Stimulated activated CD4-positive, alpha-beta T cell treated with anti-CD3 and anti-CD28 coated beads, Interleukin-4, amount 100 ng/mL, for 1 hour (primary cell): ENCODE measurements at regions not wholly inside any gene's neighbourhood (a gene's known extent, or its start where the extent isn't known, plus 50 kb on each side); places are given as distances from the start of the nearest gene placed in this dataset.
"Not testable (repeated sequence)": the region's sequence is repeated elsewhere in the genome, so short reads cannot be mapped to it uniquely, and the experiment has no call there.

Experiments
- DNase-seq: peaks from one replicate; pipeline ENCODE4 v3.0.0-alpha.2; 2020

GRCh38 chr2:129469389-129469788 is 510.1 kb upstream of the RAB6C start:
- DNase-seq, result no peak

GRCh38 chr2:129469871-129470270 is 509.6 kb upstream of the RAB6C start:
- DNase-seq, result no peak

GRCh38 chr2:129478902-129479517 is 500.5 kb upstream of the RAB6C start:
- DNase-seq, result no peak

DNA sequence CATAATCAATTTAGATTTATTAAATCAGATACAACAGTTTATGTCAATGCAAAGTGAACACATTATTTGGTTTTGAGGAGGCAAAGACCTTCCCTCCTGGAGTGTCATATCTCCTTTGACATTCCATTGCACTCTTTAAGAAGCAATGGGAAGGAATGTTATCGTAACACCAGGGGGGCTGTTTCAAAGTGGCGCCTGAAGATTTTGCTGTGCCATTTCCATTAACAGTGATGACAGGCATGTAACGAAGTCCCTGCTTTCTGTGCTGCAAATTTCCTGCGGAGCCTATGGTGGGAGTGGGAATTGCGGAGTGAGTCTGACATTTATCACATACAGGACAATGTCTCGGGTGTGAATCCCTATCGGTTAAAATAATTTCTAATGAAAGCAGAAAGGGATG is 499.6 kb upstream of the RAB6C start:
- no peak for DNase-seq

GRCh38 chr2:129480790-129481189 is 498.7 kb upstream of the RAB6C start:
- no peak for DNase-seq

DNA sequence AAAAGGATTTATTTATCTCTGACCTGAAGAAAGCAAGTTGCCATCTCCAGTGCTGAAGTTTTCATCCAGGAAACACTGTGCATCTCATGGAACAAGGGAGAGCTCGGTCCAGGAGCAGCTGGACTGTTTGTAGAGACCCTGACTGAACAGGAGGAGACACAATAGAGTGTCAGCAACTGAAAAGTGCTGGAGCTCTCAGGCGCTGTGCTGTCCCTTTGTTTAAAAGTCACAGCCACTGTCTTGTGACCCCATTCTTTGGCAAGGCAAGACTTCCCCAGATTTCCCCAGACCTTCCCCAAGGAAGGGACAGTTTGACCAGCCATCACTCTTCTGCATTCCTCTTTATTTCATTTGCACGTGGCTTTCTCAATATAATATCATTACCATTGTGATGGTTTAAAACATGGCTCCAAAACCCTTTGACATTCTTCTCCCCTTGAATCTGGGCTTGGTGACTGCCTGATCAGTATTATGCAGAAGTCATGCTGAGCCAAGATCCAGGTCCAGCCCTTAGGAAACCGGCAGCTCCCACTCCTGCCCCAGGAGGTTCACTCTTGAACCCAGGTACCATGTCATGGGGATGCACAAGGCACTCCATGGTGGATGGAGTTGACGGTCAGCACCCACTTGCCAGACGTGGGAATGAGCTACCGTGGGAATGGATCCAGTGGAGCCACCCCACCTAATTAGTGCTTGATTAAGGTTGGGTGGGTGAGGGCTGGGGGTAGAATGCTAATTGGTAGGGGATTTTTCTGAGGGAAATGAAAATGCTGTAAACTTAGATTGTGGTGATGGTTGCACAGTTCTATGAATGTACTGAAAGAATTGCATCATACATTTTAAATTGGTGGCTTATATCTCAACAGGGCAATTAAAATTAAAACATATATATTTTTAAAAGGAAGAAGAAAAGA is 497.9 kb upstream of the RAB6C start:
- DNase-seq, result no peak

GRCh38 chr2:129482626-129483025 is 496.8 kb upstream of the RAB6C start:
- DNase-seq, result no peak

- no peak for DNase-seq
These were observed 496.1 kb upstream of the RAB6C start for GRCh38 chr2:129483366-129483765.

- no peak for DNase-seq
These were observed 494.2 kb upstream of the RAB6C start for GRCh38 chr2:129484999-129485897.

DNA sequence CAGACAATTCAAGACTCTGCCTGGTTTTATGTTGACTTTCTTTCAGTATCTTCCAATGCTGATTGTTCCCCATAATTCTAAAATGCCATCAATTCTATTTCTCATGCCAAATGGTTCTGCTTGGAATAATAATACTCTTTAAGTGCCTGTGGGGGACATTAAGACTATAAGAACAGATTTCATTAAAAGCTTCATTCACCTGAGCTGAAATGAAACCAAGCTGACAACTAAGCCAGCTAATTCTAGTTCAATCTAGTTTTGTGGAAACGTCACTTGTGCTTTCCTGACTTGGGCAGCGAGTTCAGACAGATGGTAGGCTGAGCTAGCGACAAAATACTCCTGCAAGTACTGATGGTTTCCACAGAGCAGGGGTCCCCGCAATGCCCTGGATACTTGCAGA is 491.1 kb upstream of the RAB6C start:
- no peak for DNase-seq

DNA sequence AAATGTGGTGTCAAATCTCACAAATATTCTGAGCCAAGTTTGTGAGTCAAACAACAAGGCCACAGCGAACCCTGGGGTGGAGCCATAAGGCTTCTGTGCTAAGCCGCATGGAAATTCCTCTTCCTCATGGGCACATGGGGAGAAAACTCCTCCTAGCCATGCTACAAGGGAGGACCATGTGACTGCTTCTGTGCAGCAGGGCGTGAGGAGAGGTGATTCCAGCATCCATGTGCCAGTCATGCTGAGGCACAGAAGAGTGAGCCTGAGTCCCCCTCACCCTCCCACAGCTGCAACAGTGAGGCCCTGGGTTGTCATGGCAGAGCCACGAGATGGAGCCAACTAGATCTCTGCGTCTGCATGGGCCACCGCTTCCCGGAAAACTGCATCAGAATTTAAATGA is 488.8 kb upstream of the RAB6C start:
- DNase-seq, result no peak

- no peak for DNase-seq
These were observed 488.2 kb upstream of the RAB6C start for GRCh38 chr2:129491308-129491707.

- no peak for DNase-seq
These were observed 486.9 kb upstream of the RAB6C start for GRCh38 chr2:129492548-129492947.

DNA sequence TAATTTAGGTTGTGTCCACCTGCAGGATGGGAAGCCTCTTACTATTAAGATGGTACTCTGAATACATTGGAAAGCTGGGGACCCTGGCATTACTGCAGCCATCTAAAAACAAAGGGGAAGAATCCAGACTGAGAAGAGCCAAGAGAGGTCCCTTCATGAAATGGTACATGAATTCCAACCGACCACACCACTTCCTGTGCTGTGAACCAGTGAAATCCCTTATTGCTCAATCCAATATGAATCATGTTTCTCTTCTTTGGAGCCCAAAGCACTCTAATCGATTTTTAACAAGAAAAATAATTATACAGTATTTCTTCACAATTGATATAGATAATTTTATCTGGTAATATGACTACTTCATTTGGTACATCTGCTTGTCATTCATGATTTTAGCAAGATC is 479.7 kb upstream of the RAB6C start:
- DNase-seq, result no peak

GRCh38 chr2:129502781-129503180 is 476.7 kb upstream of the RAB6C start:
- DNase-seq, result no peak

DNA sequence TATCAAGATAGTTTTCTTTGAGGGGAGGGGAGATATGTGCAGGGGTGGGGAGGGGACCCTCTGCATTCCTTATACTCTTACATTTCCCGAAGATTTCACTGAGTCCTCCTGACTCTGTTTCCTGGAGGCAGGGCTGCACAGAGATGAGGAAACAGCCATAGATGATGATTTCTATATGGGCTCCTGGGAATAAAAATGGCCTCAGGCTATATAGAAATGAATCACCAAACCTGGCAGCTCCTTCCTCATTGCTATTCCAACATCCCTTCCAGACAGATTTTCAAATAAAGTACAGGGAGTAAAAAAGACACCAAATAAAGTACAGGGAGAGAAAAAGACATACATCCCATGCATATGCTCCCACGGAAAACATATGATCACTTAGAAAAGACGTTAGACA is 474.8 kb upstream of the RAB6C start:
- no peak for DNase-seq

DNA sequence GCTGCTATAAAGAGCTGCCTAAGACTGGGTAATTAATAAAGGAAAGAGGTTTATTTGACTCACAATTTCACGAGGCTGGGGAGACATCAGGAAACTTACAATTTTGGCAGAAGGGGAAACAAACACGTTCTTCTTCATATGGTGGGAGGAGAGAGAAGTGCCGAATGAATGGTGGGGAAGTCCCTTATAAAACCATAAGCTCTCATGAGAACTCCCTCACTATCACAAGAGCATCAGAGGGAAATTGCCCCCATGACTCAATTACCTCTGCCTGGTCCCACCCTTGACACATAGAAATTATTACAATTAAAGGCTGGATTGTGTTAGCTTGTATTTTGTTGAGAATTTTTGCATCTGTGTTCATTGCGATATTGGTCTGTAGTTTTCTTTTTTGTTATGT is 460.5 kb upstream of the RAB6C start:
- DNase-seq, result no peak

- not testable (repeated sequence) for DNase-seq
These were observed 447.3 kb upstream of the RAB6C start for GRCh38 chr2:129532158-129532557.

DNA sequence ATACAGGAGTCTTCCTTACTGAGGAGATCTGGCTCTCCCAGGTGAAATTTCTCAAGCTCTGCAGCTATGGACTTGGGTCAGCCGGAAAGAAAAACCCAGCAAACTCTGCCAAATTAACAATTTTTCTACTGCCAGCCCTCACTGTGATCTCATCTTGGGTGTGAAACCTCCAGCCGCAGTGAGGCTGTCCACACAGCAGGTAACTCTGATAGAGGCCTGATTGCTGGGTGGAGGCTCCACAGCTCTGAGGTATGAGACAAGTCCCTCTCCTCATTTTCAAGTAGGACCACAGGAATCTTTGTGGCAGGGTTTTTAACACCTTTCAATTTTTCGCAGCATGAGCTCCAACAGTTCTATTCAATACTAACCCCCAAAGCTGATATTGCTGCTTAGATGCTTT is 430.6 kb upstream of the RAB6C start:
- DNase-seq, result no peak

GRCh38 chr2:129550536-129550935 is 428.9 kb upstream of the RAB6C start:
- DNase-seq, result no peak

DNA sequence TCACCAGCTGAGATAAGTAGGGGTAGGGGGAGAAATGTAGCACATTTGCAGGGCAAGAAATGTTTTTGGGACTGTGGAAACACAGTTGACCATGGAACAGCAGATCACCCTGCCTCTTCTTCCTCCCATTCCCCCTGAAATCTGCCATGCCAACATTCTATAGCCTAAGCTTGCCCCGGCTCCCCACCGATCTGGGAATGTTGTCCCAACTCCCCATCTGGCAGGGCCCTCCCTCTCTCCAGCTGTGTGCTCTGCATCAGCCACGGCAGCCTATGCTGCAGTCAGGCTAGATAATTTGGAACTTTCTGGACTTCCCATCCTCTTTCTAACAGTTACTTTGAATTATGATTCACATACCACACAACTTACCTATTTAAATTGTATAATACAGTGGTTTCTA is 425.1 kb upstream of the RAB6C start:
- DNase-seq, result no peak

DNA sequence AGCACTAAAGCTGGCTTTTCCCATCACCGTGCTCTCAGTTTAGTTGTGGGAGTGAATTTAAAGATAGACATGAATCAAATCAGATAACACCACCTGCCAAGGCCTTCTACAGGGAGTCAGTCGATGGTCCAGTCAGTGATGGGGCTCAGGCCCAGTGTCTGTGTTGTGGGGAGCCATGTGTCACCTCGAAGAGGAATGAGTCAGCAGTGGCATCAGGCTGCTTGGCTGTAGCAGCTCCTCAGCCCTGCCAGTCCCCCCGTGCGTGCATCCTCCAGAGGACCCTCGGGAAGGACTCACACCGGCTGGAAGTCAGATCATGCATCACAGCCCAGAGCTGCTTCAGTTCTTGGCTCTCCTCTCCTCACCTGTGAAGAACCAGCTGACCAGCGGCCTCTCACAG is 420.4 kb upstream of the RAB6C start:
- no peak for DNase-seq

DNA sequence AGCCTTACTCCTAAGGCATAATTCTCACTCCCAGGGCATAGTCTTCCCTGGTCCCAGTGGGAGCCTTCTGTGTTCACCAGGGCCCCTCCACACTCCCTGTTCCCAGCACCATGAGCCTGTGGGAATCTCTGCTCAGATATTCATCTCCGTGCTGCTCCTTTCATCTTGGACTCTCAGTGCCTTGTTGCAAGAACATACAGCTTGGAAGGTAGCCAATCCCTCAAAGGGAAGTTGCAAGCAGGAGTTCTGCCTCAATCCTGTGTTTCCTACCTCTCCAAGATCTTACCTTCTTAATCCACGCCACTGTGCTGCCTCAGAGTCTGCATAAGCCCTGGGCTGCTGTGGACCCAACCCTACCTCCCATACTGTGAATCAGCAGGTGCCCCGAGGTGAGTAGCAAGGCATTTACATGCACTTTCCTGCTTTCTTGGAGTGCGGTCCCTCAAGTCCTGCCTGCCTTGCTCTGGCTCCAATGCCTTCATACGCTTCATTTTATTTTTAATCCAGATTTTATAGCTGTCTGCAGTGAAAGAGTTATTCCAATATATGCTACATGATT is 413.8 kb upstream of the RAB6C start:
- no peak for DNase-seq
